ENCODE measurements at regions not wholly inside any gene's neighbourhood (a gene's known extent, or its start where the extent isn't known, plus 50 kb on each side); places are given as distances from the start of the nearest gene placed in this dataset.

GRCh38 chr4:146998157-146998556 lies 52.5 kb upstream of the TTC29 start:
- no peak overlapping the region for H4K8ac ChIP-seq (ENCODE audit: extremely low read depth, insufficient read depth, low read length)

More at GRCh38 chr4:146998157-146998556, 52.5 kb upstream of the TTC29 start:
- no peak overlapping the region for H3K4me3 ChIP-seq (ENCODE audit: extremely low read depth in 1 of 4, insufficient read depth in 2 of 4, low read depth in 3 of 4, low read length in 4 of 4)
- H2AK5ac ChIP-seq (ENCODE audit: low read depth, low read length): no peak overlapping the region
- DNase-seq (ENCODE audit: low read depth in 1 of 2, low spot score in 2 of 2) (no peak), FAIRE-seq (no peak)
- no peak overlapping the region for H2BK20ac ChIP-seq (ENCODE audit: low read length)
- no peaks in the 10 kb centered on the region for H3K23me2 ChIP-seq (ENCODE audit: low read depth, low read length)
- no peak overlapping the region for H3K9ac ChIP-seq (replicated peaks in 1 of 4; ENCODE audit: extremely low read depth in 1 of 4, low read depth in 3 of 4, low read length in 3 of 4)
- no peak overlapping the region for H3K4me2 ChIP-seq (ENCODE audit: insufficient read depth in 1 of 2, low read depth in 2 of 2, low read length in 2 of 2)
- ChIA-PET POLR2A (ENCODE audit: partially characterized antibody) (no interaction called here), CTCF (ENCODE audit: partially characterized antibody) (no interaction called here)
- no peak overlapping the region for H3K23ac ChIP-seq (ENCODE audit: insufficient read length)
- no peak overlapping the region for H3K27ac ChIP-seq (ENCODE audit: low read depth, low read length)
- no peaks in the 10 kb centered on the region for H3K79me2 ChIP-seq (ENCODE audit: control insufficient read depth in 1 of 2, insufficient read depth in 2 of 2, low read length in 2 of 2)
- WGBS, 2 experiments (ENCODE audit: extremely low coverage in 1 of 2, insufficient coverage in 1 of 2, insufficient read length in 1 of 2, insufficient replicate concordance in 2 of 2, low coverage in 1 of 2, low lambda C conversion rate in 2 of 2, missing lambda C conversion rate in 1 of 2): 94% methylated on average over 2 of the region's 2 CpGs; no CpG with 5 or more reads in 1 of the 2 experiments
- no peak overlapping the region for H4K91ac ChIP-seq (replicated peaks; ENCODE audit: insufficient read length, low read length)
- H3K14ac ChIP-seq (ENCODE audit: insufficient read length): no peak overlapping the region
- H3K4ac ChIP-seq (replicated peaks; ENCODE audit: insufficient read length, low read depth, low read length): no peak overlapping the region
- H2BK12ac ChIP-seq (ENCODE audit: low read depth, low read length): no peak overlapping the region
- H4K20me1 ChIP-seq (replicated peaks in 1 of 2; ENCODE audit: control insufficient read depth in 1 of 2, insufficient read depth in 2 of 2, low read length in 2 of 2): no peaks in the 10 kb centered on the region
- no peaks in the 10 kb centered on the region for H3K79me1 ChIP-seq (ENCODE audit: low read depth, low read length)
- H3K36me3 ChIP-seq (ENCODE audit: control insufficient read depth in 2 of 4, insufficient read depth in 4 of 4, low read length in 3 of 4): no peaks in the 10 kb centered on the region
- TF ChIP-seq, protein P1, sequence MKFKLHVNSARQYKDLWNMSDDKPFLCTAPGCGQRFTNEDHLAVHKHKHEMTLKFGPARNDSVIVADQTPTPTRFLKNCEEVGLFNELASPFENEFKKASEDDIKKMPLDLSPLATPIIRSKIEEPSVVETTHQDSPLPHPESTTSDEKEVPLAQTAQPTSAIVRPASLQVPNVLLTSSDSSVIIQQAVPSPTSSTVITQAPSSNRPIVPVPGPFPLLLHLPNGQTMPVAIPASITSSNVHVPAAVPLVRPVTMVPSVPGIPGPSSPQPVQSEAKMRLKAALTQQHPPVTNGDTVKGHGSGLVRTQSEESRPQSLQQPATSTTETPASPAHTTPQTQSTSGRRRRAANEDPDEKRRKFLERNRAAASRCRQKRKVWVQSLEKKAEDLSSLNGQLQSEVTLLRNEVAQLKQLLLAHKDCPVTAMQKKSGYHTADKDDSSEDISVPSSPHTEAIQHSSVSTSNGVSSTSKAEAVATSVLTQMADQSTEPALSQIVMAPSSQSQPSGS (IDR thresholded peaks at IDR 0.05; ENCODE audit: low read length): no peak
- no peak for TF ChIP-seq KDM4A (IDR thresholded peaks at IDR 0.05; ENCODE audit: low read depth, low read length, severe bottlenecking)
- H3K4me1 ChIP-seq (replicated peaks in 1 of 4; ENCODE audit: control insufficient read depth in 3 of 4, insufficient read depth in 4 of 4, low read length in 3 of 4): peaks cover 0 to 9% (median 0%) of the 10 kb centered on the region in 4 experiments; a peak in 2 of 7 replicates
- H2AFZ ChIP-seq (ENCODE audit: low read length): no peak overlapping the region
- no peak overlapping the region for H3K56ac ChIP-seq (replicated peaks; ENCODE audit: insufficient read length, low read depth, low read length)
- no peak overlapping the region for H2BK15ac ChIP-seq (ENCODE audit: low read length)
- no peaks in the 10 kb centered on the region; a peak in 1 of 4 replicates for H3K9me3 ChIP-seq (ENCODE audit: insufficient read depth in 2 of 2, low read depth in 1 of 2, low read length in 1 of 2)
- H2BK120ac ChIP-seq (replicated peaks; ENCODE audit: low read depth, low read length): no peak overlapping the region
- no peak overlapping the region for H3K18ac ChIP-seq (ENCODE audit: extremely low read depth, low read length)
- H4K5ac ChIP-seq (ENCODE audit: insufficient read length, low read depth, low read length): no peak overlapping the region
- no peaks in the 10 kb centered on the region for H3K27me3 ChIP-seq (replicated peaks in 1 of 4; ENCODE audit: control insufficient read depth in 3 of 4, extremely low read depth in 1 of 4, insufficient read depth in 3 of 4, low read length in 3 of 4)
- H2BK5ac ChIP-seq (ENCODE audit: low read depth, low read length): no peak overlapping the region
